ENCODE measurements at regions not wholly inside any gene's neighbourhood (a gene's known extent, or its start where the extent isn't known, plus 50 kb on each side); places are given as distances from the start of the nearest gene placed in this dataset.
"Not testable (repeated sequence)": the region's sequence is repeated elsewhere in the genome, so short reads cannot be mapped to it uniquely, and the experiment has no call there.

DNA sequence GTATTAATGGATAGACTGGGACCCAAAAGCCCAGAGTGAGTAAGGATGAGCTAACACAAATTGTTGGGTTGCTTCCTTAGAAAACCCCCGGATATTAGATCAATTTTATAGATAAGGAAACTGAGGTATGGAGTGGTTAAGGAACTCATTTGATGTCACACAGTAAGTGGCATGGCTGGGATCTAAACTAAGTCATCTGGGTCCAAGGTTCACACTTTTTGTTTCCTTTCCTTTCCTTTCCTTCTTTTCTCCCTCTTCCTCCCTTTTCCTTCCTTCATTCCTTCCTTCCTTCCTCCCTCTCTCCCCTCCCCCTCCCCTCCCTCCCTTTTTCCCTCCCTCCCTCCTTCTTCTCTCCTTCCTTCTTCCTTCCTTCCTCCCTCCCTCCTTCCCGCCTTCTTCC is 469.5 kb downstream of the TYW1 start:
- no peaks in the 10 kb centered on the region for H3K27me3 Mint-ChIP-seq (ENCODE audit: low read depth)
- H3K9me3 Mint-ChIP-seq: peaks cover 17% of the 10 kb centered on the region
- H3K27ac Mint-ChIP-seq: no peak overlapping the region
- intact Hi-C loops (cut with micrococcal nuclease): no loop called here
- H3K4me3 Mint-ChIP-seq (ENCODE audit: low read depth): no peak overlapping the region
- no peaks in the 10 kb centered on the region for H3K36me3 Mint-ChIP-seq (ENCODE audit: low read depth)
- no peaks in the 10 kb centered on the region for H3K4me1 Mint-ChIP-seq (ENCODE audit: low read depth)
- no peak for DNase-seq (ENCODE audit: low spot score)

DNA sequence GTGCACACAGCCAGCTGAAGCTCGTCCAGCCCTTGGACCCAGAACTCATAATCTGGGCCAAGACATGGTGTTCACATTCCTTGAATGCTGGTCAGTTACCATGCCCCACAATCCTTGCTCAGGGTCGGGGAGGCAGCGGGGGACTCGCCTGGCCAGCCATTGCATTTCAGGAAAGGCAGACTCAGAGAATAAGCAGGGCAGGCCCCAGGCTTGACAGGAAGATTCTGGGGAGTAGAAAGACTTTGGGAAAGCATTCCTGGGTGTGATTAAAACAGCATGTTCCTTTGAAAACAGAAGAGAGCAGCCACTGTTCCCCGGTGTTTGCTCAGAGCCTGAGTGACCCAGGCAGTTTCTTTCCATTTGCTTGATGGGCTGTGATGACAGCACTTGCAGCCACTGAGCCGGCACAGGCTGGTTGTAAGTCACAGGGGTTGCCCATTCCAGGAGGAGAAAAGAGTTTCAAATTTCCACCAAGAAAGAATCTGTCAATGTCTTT is 473.7 kb downstream of the TYW1 start:
- intact Hi-C loops (cut with micrococcal nuclease): no loop called here
- H3K4me1 Mint-ChIP-seq (ENCODE audit: low read depth): no peaks in the 10 kb centered on the region

GRCh38 chr7:67475293-67475692 is 478.7 kb downstream of the TYW1 start:
- H3K4me1 Mint-ChIP-seq (ENCODE audit: low read depth): no peaks in the 10 kb centered on the region
- no peak overlapping the region for H3K4me3 Mint-ChIP-seq (ENCODE audit: low read depth)

More for the DNA sequence above, 473.7 kb downstream of the TYW1 start:
- Mint-ChIP-seq H3K9me3 (peaks cover 24% of the 10 kb centered on the region), H3K27me3 (ENCODE audit: low read depth) (no peaks in the 10 kb centered on the region), H3K36me3 (ENCODE audit: low read depth) (no peaks in the 10 kb centered on the region), H3K27ac (no peak overlapping the region), H3K4me3 (ENCODE audit: low read depth) (no peak overlapping the region)
- DNase-seq (ENCODE audit: low spot score): no peak

GRCh38 chr7:67478066-67478465 is 481.4 kb downstream of the TYW1 start:
- H3K4me1 Mint-ChIP-seq (ENCODE audit: low read depth): no peaks in the 10 kb centered on the region
- DNase-seq (ENCODE audit: low spot score): no peak
- peaks cover 10% of the 10 kb centered on the region for H3K9me3 Mint-ChIP-seq
- intact Hi-C loops (cut with micrococcal nuclease): no loop called here
- no peak overlapping the region for H3K27ac Mint-ChIP-seq
- no peaks in the 10 kb centered on the region for H3K27me3 Mint-ChIP-seq (ENCODE audit: low read depth)
- no peaks in the 10 kb centered on the region for H3K36me3 Mint-ChIP-seq (ENCODE audit: low read depth)
- no peak overlapping the region for H3K4me3 Mint-ChIP-seq (ENCODE audit: low read depth)

More at GRCh38 chr7:67475293-67475692, 478.7 kb downstream of the TYW1 start:
- intact Hi-C loops (cut with micrococcal nuclease): no loop called here
- Mint-ChIP-seq H3K9me3 (peaks cover 10% of the 10 kb centered on the region), H3K27me3 (ENCODE audit: low read depth) (no peaks in the 10 kb centered on the region), H3K27ac (no peak overlapping the region), H3K36me3 (ENCODE audit: low read depth) (no peaks in the 10 kb centered on the region)
- no peak for DNase-seq (ENCODE audit: low spot score)

DNA sequence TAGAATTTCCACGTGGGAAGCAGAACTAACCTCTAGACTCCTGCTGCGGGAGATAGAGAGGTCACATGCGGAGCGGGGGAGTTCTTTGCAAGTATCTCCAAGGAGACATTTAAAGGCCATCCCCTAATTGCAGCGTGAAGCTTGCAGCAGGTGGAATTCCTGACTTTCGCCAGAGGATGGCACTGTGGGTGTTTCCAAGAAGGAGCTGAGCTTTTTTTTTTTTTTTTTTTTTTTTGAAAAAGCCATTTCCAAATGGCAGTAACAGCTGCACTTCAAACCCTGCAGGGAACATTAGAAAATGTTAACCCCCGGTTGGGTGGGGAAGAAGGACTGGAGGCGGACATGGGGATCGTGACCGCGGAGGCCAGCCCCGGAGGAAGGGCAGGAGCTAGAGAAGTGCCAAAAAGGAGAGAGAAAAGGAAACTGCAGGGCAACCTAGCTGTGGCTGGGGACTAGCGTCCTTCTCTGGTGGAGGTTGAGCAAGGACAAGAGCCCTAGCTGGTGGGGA is 487.7 kb downstream of the TYW1 start:
- DNase-seq (ENCODE audit: low spot score): no peak
- Mint-ChIP-seq H3K4me3 (ENCODE audit: low read depth) (no peak overlapping the region), H3K36me3 (ENCODE audit: low read depth) (no peaks in the 10 kb centered on the region), H3K4me1 (ENCODE audit: low read depth) (no peaks in the 10 kb centered on the region), H3K27ac (no peak overlapping the region), H3K9me3 (no peaks in the 10 kb centered on the region), H3K27me3 (ENCODE audit: low read depth) (no peaks in the 10 kb centered on the region)
- intact Hi-C loops (cut with micrococcal nuclease): no loop called here

GRCh38 chr7:67486401-67486800 is 489.8 kb downstream of the TYW1 start:
- Mint-ChIP-seq H3K36me3 (ENCODE audit: low read depth) (no peaks in the 10 kb centered on the region), H3K9me3 (no peaks in the 10 kb centered on the region), H3K27me3 (ENCODE audit: low read depth) (no peaks in the 10 kb centered on the region), H3K27ac (no peak overlapping the region), H3K4me3 (ENCODE audit: low read depth) (no peak overlapping the region), H3K4me1 (ENCODE audit: low read depth) (no peaks in the 10 kb centered on the region)
- intact Hi-C loops (cut with micrococcal nuclease): no loop called here
- no peak for DNase-seq (ENCODE audit: low spot score)

- Mint-ChIP-seq H3K27me3 (ENCODE audit: low read depth) (no peaks in the 10 kb centered on the region), H3K4me3 (ENCODE audit: low read depth) (no peak overlapping the region), H3K4me1 (ENCODE audit: low read depth) (no peaks in the 10 kb centered on the region), H3K36me3 (ENCODE audit: low read depth) (no peaks in the 10 kb centered on the region), H3K27ac (no peak overlapping the region), H3K9me3 (peaks cover 4% of the 10 kb centered on the region)
- no peak for DNase-seq (ENCODE audit: low spot score)
- intact Hi-C loops (cut with micrococcal nuclease): no loop called here
Observed at GRCh38 chr7:67487316-67487715, 490.7 kb downstream of the TYW1 start.

DNA sequence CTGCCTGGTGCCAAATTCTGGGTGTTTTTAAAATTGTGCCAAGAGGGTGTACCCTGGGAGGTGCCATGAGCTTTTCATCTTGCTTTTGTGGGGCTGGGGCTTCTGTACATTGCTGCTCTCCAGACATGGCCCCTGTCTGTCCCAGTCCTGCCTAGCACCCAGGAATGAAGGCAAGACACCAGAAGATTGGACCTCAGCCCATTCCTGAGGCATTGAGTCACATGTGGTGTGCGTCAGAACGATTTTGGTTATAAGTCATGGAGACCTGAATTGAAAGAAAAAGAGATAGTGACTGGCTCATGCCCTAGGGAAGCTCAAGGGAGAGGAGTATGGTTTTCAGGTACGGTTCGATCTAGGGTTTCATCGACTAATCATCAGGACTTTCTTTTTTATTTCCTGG is 493.2 kb downstream of the TYW1 start:
- Mint-ChIP-seq H3K27ac (no peak overlapping the region), H3K4me3 (ENCODE audit: low read depth) (no peak overlapping the region), H3K9me3 (peaks cover 9% of the 10 kb centered on the region), H3K4me1 (ENCODE audit: low read depth) (no peaks in the 10 kb centered on the region), H3K27me3 (ENCODE audit: low read depth) (no peaks in the 10 kb centered on the region), H3K36me3 (ENCODE audit: low read depth) (no peaks in the 10 kb centered on the region)
- intact Hi-C loops (cut with micrococcal nuclease): no loop called here
- no peak for DNase-seq (ENCODE audit: low spot score)

GRCh38 chr7:67493366-67493765 is 496.7 kb downstream of the TYW1 start:
- Mint-ChIP-seq H3K27ac (no peak overlapping the region), H3K9me3 (peaks cover 25% of the 10 kb centered on the region), H3K36me3 (ENCODE audit: low read depth) (no peaks in the 10 kb centered on the region), H3K4me3 (ENCODE audit: low read depth) (no peak overlapping the region), H3K4me1 (ENCODE audit: low read depth) (no peaks in the 10 kb centered on the region), H3K27me3 (ENCODE audit: low read depth) (no peaks in the 10 kb centered on the region)
- intact Hi-C loops (cut with micrococcal nuclease): no loop called here
- DNase-seq (ENCODE audit: low spot score): no peak

DNA sequence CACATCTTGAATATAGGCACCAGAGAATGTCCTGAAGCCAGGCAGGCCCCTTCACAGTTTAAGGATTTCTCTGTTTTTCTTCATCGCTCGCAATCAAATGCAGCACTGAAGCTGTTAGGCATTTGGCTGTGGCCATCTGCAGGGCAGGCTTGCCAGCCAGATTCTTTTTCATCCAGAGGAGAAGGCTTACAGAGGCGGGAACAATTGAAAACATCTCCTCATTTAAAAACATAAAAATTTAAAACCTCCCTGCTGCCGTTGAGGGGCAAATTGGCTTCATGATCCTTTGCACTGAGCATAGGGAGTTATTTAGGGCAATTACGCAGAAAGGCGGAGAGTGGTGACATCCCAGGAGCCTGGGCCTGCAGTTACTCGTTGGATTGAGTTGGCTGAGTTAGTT is 500.0 kb downstream of the TYW1 start:
- DNase-seq (ENCODE audit: low spot score): no peak
- peaks cover 35% of the 10 kb centered on the region for H3K9me3 Mint-ChIP-seq
- H3K27me3 Mint-ChIP-seq (ENCODE audit: low read depth): no peaks in the 10 kb centered on the region
- no peaks in the 10 kb centered on the region for H3K36me3 Mint-ChIP-seq (ENCODE audit: low read depth)
- no peak overlapping the region for H3K27ac Mint-ChIP-seq
- H3K4me3 Mint-ChIP-seq (ENCODE audit: low read depth): no peak overlapping the region
- intact Hi-C loops (cut with micrococcal nuclease): no loop called here
- no peaks in the 10 kb centered on the region for H3K4me1 Mint-ChIP-seq (ENCODE audit: low read depth)

DNA sequence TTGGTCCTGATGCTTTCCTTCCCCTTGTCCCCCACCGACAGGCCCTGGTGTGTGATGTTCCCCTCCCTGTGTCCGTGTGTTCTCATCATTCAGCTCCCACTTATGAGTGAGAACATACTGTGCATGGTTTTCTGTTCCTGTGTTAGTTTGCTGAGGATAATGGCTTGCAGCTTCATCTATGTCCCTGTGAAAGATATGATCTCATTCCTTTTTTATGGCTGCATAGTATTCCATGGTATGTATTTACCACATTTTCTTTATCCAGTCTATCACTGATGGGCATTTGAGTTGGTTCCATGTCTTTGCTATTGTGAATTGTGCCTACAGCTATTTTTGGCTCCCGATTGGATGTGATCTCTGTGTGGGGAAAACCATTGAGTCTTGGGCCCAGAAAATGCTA is 501.3 kb downstream of the TYW1 start:
- H3K27me3 Mint-ChIP-seq (ENCODE audit: low read depth); H3K36me3 Mint-ChIP-seq (ENCODE audit: low read depth); H3K4me1 Mint-ChIP-seq (ENCODE audit: low read depth); H3K4me3 Mint-ChIP-seq (ENCODE audit: low read depth); DNase-seq (ENCODE audit: low spot score); H3K27ac Mint-ChIP-seq; intact Hi-C loops (cut with micrococcal nuclease): not testable (repeated sequence)
- H3K9me3 Mint-ChIP-seq: peaks cover 30% of the 10 kb centered on the region

DNA sequence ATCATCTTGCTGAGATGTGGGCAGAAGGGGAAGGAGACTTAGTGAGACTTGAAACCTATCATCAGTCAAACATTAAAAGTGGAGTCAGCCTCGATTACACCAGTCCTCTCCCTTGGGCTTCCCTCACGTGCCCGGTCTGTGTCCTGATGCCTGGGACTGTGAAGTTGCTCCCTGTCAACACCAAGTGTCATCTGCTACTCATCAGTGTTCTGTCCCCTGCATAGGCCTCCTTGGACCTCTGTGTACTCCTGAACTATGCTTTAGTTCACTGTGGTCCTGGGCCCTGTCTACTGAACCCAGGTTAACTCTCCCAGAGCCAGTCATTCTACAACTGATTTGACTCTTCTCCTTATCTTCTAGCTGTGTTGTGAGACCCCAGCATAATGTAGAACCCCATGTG is 506.3 kb downstream of the TYW1 start:
- H3K27ac Mint-ChIP-seq: no peak overlapping the region
- intact Hi-C loops (cut with micrococcal nuclease): no loop called here
- DNase-seq (ENCODE audit: low spot score): no peak
- no peaks in the 10 kb centered on the region for H3K36me3 Mint-ChIP-seq (ENCODE audit: low read depth)
- no peaks in the 10 kb centered on the region for H3K27me3 Mint-ChIP-seq (ENCODE audit: low read depth)
- H3K4me3 Mint-ChIP-seq (ENCODE audit: low read depth): no peak overlapping the region
- no peaks in the 10 kb centered on the region for H3K4me1 Mint-ChIP-seq (ENCODE audit: low read depth)
- peaks cover 25% of the 10 kb centered on the region for H3K9me3 Mint-ChIP-seq

DNA sequence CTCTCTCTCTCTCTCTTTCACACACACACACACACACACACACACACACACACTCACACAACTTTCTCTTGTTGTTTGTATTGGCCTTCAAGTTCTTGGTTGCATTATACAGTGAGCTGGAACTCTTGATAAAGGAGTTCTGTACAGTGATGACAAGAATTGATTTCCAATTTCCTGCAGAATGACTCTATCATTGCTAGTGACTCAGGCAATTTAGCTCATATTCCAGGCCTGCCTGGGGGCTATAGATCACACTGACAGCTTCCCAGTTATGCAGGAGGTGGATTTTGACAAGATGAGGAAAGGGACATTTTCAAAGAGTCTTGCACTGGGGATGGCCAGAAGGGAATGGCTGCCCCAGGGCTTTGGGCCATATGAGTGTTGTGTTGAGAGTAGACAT is 508.8 kb downstream of the TYW1 start:
- Mint-ChIP-seq H3K27ac (no peak overlapping the region), H3K9me3 (peaks cover 20% of the 10 kb centered on the region), H3K4me1 (ENCODE audit: low read depth) (no peaks in the 10 kb centered on the region), H3K27me3 (ENCODE audit: low read depth) (no peaks in the 10 kb centered on the region), H3K36me3 (ENCODE audit: low read depth) (no peaks in the 10 kb centered on the region), H3K4me3 (ENCODE audit: low read depth) (no peak overlapping the region)
- intact Hi-C loops (cut with micrococcal nuclease): no loop called here
- no peak for DNase-seq (ENCODE audit: low spot score)

DNA sequence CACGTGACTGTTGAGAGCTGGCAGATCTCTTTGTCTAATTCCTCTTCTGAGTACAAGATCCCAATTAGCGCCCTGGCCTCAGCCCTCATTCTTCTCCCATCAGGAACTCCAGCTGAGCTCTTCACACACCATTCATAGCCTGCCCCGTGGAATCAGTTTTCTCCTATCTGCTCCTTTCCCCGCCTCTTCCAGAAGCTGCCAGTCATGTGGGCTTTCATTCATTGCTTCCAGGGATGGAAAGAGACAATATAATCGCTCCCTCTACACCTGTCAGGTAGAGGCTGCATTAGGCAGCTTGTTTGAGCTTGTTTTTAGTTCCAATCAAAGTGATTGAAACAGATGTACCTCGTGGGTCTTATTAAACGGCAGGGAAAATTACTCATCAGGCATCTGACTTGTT is 515.8 kb downstream of the TYW1 start:
- H3K27ac Mint-ChIP-seq: no peak overlapping the region
- no peak overlapping the region for H3K4me3 Mint-ChIP-seq (ENCODE audit: low read depth)
- peaks cover 23% of the 10 kb centered on the region for H3K9me3 Mint-ChIP-seq
- no peak for DNase-seq (ENCODE audit: low spot score)
- intact Hi-C loops (cut with micrococcal nuclease): no loop called here
- H3K36me3 Mint-ChIP-seq (ENCODE audit: low read depth): no peaks in the 10 kb centered on the region
- H3K4me1 Mint-ChIP-seq (ENCODE audit: low read depth): no peaks in the 10 kb centered on the region
- H3K27me3 Mint-ChIP-seq (ENCODE audit: low read depth): no peaks in the 10 kb centered on the region
